DMS 273 treated with DMSO at 0.1 percent for 48 hours (cell line): ENCODE measurements at regions not wholly inside any gene's neighbourhood (a gene's known extent, or its start where the extent isn't known, plus 50 kb on each side); places are given as distances from the start of the nearest gene placed in this dataset.

Source experiments
- DNase-seq: peaks from one replicate; lab custom pipeline; 2025; lab: John Stamatoyannopoulos, UW

- no peak for DNase-seq
Observed at GRCh38 chr2:76316691-76317090, 606.0 kb upstream of the GCFC2 start.

- no peak for DNase-seq
Observed at GRCh38 chr2:76314271-76315020, 603.7 kb upstream of the GCFC2 start.

GRCh38 chr2:76312236-76312635, 601.5 kb upstream of the GCFC2 start:
- no peak for DNase-seq

GRCh38 chr2:76311728-76312127, 601.0 kb upstream of the GCFC2 start:
- DNase-seq = no peak

GRCh38 chr2:76310894-76311633, 600.3 kb upstream of the GCFC2 start:
- no peak for DNase-seq

GRCh38 chr2:76307495-76307894, 596.8 kb upstream of the GCFC2 start:
- DNase-seq = no peak

GRCh38 chr2:76298041-76298440, 587.3 kb upstream of the GCFC2 start:
- no peak for DNase-seq

- no peak for DNase-seq
Observed at GRCh38 chr2:76296438-76296837, 585.7 kb upstream of the GCFC2 start.

GRCh38 chr2:76295762-76296161, 585.0 kb upstream of the GCFC2 start:
- DNase-seq = no peak

GRCh38 chr2:76288598-76288997, 577.9 kb upstream of the GCFC2 start:
- no peak for DNase-seq

- DNase-seq = no peak
Observed at GRCh38 chr2:76288146-76288545, 577.4 kb upstream of the GCFC2 start.

- no peak for DNase-seq
Observed at GRCh38 chr2:76283350-76283749, 572.6 kb upstream of the GCFC2 start.

GRCh38 chr2:76281156-76281841, 570.6 kb upstream of the GCFC2 start:
- no peak for DNase-seq

GRCh38 chr2:76280686-76281085, 570.0 kb upstream of the GCFC2 start:
- no peak for DNase-seq

GRCh38 chr2:76279142-76279541, 568.4 kb upstream of the GCFC2 start:
- DNase-seq = no peak

- DNase-seq = no peak
Observed at GRCh38 chr2:76275788-76276187, 565.1 kb upstream of the GCFC2 start.

GRCh38 chr2:76274676-76275075, 564.0 kb upstream of the GCFC2 start:
- DNase-seq = no peak

- DNase-seq = no peak
Observed at GRCh38 chr2:76274160-76274559, 563.4 kb upstream of the GCFC2 start.

- DNase-seq = no peak
Observed at GRCh38 chr2:76270096-76270710, 559.5 kb upstream of the GCFC2 start.

- no peak for DNase-seq
Observed at GRCh38 chr2:76268902-76269620, 558.3 kb upstream of the GCFC2 start.

- DNase-seq = no peak
Observed at GRCh38 chr2:76268484-76268883, 557.8 kb upstream of the GCFC2 start.

GRCh38 chr2:76257802-76258201, 547.1 kb upstream of the GCFC2 start:
- no peak for DNase-seq
